Liver (tissue), 8 donors: ENCODE measurements at regions not wholly inside any gene's neighbourhood (a gene's known extent, or its start where the extent isn't known, plus 50 kb on each side); places are given as distances from the start of the nearest gene placed in this dataset.

Experiments used
- DNase-seq: peaks from one replicate; pipeline ENCODE4 v3.0.0-alpha.2; 2017; ENCODE audit warnings: low spot score
- H3K27ac ChIP-seq, 2 donors: one replicate each; pipeline ENCODE4 v1.7.0; 2013; ENCODE audit warnings: inconsistent platforms in 2 of 2, low read length in 2 of 2, control low read depth in 1 of 2, low read depth in 1 of 2, mild to moderate bottlenecking in 1 of 2
- H3K27me3 ChIP-seq, 4 donors: one replicate each; pipeline versions ENCODE4 v1.6.1 to v1.7.0; 2013; ENCODE audit warnings: low read length in 3 of 4, inconsistent platforms in 1 of 4, mild to moderate bottlenecking in 1 of 4, moderate library complexity in 1 of 4; ENCODE audit not compliant: control insufficient read depth in 4 of 4, insufficient read depth in 4 of 4
- H3K36me3 ChIP-seq, 4 donors: one replicate each; pipeline versions ENCODE4 v1.6.1 to v1.7.0; 2013; ENCODE audit warnings: low read length in 3 of 4, mild to moderate bottlenecking in 3 of 4, low read depth in 1 of 4, moderate library complexity in 1 of 4; ENCODE audit not compliant: control insufficient read depth in 4 of 4, insufficient read depth in 3 of 4
- H3K4me1 ChIP-seq, 4 donors: one replicate each; pipeline versions ENCODE4 v1.6.1 to v1.7.0; 2013; ENCODE audit warnings: low read length in 3 of 4, mild to moderate bottlenecking in 3 of 4, moderate library complexity in 1 of 4; ENCODE audit not compliant: control insufficient read depth in 4 of 4, insufficient read depth in 4 of 4
- H3K4me3 ChIP-seq, 3 donors: one replicate each; pipeline versions ENCODE4 v1.6.1 to v1.7.0; 2013; ENCODE audit warnings: low read length in 3 of 3, control low read depth in 1 of 3, low read depth in 1 of 3, mild to moderate bottlenecking in 1 of 3
- H3K9ac ChIP-seq, 2 donors: one replicate each; pipeline ENCODE4 v1.7.0; 2013; ENCODE audit warnings: low read length in 2 of 2, mild to moderate bottlenecking in 2 of 2, moderate library complexity in 2 of 2, control low read depth in 1 of 2, low read depth in 1 of 2
- H3K9me3 ChIP-seq, 4 donors: one replicate each; pipeline versions ENCODE4 v1.6.1 to v1.7.0; 2013; ENCODE audit warnings: low read length in 3 of 4; ENCODE audit not compliant: control insufficient read depth in 4 of 4
- FOXA1 ChIP-seq: IDR thresholded peaks from 2 replicates; pipeline ENCODE4 v1.6.1; 2016; ENCODE audit warnings: antibody characterized with exemption
- FOXA2 ChIP-seq: IDR thresholded peaks from 2 replicates; pipeline ENCODE4 v1.6.1; 2016; ENCODE audit warnings: antibody characterized with exemption
- GABPA ChIP-seq, 2 donors: IDR thresholded peaks in 1 of 2; conservative IDR thresholded peaks in 1 of 2; 2 replicates each; pipeline ENCODE4 v1.6.1; 2016; ENCODE audit warnings: antibody characterized with exemption in 2 of 2, mild to moderate bottlenecking in 1 of 2, moderate library complexity in 1 of 2
- HNF4A ChIP-seq, 2 donors: conservative IDR thresholded peaks; 2 replicates each; pipeline ENCODE4 v1.6.1; 2016; ENCODE audit warnings: antibody characterized with exemption in 2 of 2, mild to moderate bottlenecking in 2 of 2
- HNF4G ChIP-seq: IDR thresholded peaks from 2 replicates; pipeline ENCODE4 v1.6.1; 2016; ENCODE audit warnings: antibody characterized with exemption
- JUND ChIP-seq, 2 donors: IDR thresholded peaks; 2 replicates each; pipeline ENCODE4 v1.6.1; 2016; ENCODE audit warnings: antibody characterized with exemption in 2 of 2
- RAD21 ChIP-seq, 2 donors: IDR thresholded peaks; 2 replicates each; pipeline ENCODE4 v1.6.1; 2016; ENCODE audit warnings: antibody characterized with exemption in 2 of 2, mild to moderate bottlenecking in 2 of 2
- RXRA ChIP-seq, 2 donors: IDR thresholded peaks; 2 replicates each; pipeline ENCODE4 v1.6.1; 2017 to 2018; ENCODE audit warnings: antibody characterized with exemption in 2 of 2, mild to moderate bottlenecking in 1 of 2
- SP1 ChIP-seq: IDR thresholded peaks from 2 replicates; pipeline ENCODE4 v1.6.1; 2018; ENCODE audit warnings: antibody characterized with exemption, mild to moderate bottlenecking
- TAF1 ChIP-seq: conservative IDR thresholded peaks from 2 replicates; pipeline ENCODE4 v1.6.1; 2016; ENCODE audit warnings: antibody characterized with exemption, mild to moderate bottlenecking
- YY1 ChIP-seq: IDR thresholded peaks from 2 replicates; pipeline ENCODE4 v1.6.1; 2016; ENCODE audit warnings: antibody characterized with exemption, mild to moderate bottlenecking
- WGBS: extraction: QIAGEN DNeasy Blood & Tissue Kit; methylation state at CpG from one replicate; pipeline ENCODE4 v1.1.7; 2013; 5-methylcytosine and 5-hydroxymethylcytosine counted together
- TF ChIP-seq, protein P1 (sequence below): IDR thresholded peaks from 2 replicates; pipeline ENCODE4 v1.6.1; 2016; ENCODE audit warnings: antibody characterized with exemption
- TF ChIP-seq, protein P2 (sequence below): fragments of 150-350 bp; IDR thresholded peaks from 2 replicates; pipeline ENCODE4 v1.5.1; 2017; ENCODE audit warnings: improper control_type of control experiment, low read depth, low read length; ENCODE audit not compliant: missing input control
- TF ChIP-seq, protein P3 (sequence below): IDR thresholded peaks from 2 replicates; pipeline ENCODE4 v1.6.1; 2016; ENCODE audit warnings: antibody characterized with exemption
- TF ChIP-seq, protein P4 (sequence below): IDR thresholded peaks from 2 replicates; pipeline ENCODE4 v1.6.1; 2016; ENCODE audit warnings: antibody characterized with exemption, mild to moderate bottlenecking
- TF ChIP-seq, protein P5 (sequence below): IDR thresholded peaks from 2 replicates; pipeline ENCODE4 v1.6.1; 2016; ENCODE audit warnings: antibody characterized with exemption
- donor health status: healthy.
- donor health status: healthy.
- donor health status: healthy.
- donor health status: healthy.
- donor health status: healthy.

DNA sequence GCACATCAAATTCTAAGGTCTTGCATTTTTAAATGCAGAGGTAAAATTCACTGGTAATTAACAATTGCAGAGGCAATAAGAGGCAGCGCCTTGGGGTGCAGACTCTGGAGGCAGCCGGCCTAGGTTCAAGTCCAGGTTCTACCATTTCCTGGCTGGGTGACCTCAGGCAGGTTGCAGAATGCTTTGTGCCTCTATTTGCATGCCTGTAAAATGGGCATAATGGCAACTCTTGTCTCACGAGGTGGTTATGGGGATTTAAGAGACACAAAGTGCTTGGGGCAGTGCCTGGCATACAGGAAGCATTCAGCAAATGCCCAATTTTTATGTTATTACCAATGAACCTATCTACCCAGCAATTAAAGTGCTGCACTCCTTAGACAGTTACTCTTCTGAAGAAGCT is 180.0 kb upstream of the LHX5 start:
- DNase-seq = no peak
- Histone ChIP-seq H3K9me3 (peaks cover 4 to 14% (median 7%) of the 10 kb centered on the region in 4 donors), H3K4me1 (no peaks in the 10 kb centered on the region), H3K36me3 (no peaks in the 10 kb centered on the region), H3K4me3 (no peak overlapping the region), H3K9ac (no peak overlapping the region), H3K27me3 (peaks cover 0 to 6% (median 2%) of the 10 kb centered on the region in 4 donors), H3K27ac (no peak overlapping the region)
- no peak for TF ChIP-seq GABPA (IDR thresholded peaks at IDR 0.05 in 1 of 2, conservative IDR thresholded peaks at IDR 0.05 in 1 of 2)
- TF ChIP-seq, protein P1, sequence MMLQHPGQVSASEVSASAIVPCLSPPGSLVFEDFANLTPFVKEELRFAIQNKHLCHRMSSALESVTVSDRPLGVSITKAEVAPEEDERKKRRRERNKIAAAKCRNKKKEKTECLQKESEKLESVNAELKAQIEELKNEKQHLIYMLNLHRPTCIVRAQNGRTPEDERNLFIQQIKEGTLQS = no peak
- no peak for TF ChIP-seq HNF4G
- TF ChIP-seq, protein P2, sequence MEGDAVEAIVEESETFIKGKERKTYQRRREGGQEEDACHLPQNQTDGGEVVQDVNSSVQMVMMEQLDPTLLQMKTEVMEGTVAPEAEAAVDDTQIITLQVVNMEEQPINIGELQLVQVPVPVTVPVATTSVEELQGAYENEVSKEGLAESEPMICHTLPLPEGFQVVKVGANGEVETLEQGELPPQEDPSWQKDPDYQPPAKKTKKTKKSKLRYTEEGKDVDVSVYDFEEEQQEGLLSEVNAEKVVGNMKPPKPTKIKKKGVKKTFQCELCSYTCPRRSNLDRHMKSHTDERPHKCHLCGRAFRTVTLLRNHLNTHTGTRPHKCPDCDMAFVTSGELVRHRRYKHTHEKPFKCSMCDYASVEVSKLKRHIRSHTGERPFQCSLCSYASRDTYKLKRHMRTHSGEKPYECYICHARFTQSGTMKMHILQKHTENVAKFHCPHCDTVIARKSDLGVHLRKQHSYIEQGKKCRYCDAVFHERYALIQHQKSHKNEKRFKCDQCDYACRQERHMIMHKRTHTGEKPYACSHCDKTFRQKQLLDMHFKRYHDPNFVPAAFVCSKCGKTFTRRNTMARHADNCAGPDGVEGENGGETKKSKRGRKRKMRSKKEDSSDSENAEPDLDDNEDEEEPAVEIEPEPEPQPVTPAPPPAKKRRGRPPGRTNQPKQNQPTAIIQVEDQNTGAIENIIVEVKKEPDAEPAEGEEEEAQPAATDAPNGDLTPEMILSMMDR = no peak
- TF ChIP-seq, protein P3, sequence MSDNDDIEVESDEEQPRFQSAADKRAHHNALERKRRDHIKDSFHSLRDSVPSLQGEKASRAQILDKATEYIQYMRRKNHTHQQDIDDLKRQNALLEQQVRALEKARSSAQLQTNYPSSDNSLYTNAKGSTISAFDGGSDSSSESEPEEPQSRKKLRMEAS = no peak
- no peak for TF ChIP-seq SP1
- TF ChIP-seq, protein P4, sequence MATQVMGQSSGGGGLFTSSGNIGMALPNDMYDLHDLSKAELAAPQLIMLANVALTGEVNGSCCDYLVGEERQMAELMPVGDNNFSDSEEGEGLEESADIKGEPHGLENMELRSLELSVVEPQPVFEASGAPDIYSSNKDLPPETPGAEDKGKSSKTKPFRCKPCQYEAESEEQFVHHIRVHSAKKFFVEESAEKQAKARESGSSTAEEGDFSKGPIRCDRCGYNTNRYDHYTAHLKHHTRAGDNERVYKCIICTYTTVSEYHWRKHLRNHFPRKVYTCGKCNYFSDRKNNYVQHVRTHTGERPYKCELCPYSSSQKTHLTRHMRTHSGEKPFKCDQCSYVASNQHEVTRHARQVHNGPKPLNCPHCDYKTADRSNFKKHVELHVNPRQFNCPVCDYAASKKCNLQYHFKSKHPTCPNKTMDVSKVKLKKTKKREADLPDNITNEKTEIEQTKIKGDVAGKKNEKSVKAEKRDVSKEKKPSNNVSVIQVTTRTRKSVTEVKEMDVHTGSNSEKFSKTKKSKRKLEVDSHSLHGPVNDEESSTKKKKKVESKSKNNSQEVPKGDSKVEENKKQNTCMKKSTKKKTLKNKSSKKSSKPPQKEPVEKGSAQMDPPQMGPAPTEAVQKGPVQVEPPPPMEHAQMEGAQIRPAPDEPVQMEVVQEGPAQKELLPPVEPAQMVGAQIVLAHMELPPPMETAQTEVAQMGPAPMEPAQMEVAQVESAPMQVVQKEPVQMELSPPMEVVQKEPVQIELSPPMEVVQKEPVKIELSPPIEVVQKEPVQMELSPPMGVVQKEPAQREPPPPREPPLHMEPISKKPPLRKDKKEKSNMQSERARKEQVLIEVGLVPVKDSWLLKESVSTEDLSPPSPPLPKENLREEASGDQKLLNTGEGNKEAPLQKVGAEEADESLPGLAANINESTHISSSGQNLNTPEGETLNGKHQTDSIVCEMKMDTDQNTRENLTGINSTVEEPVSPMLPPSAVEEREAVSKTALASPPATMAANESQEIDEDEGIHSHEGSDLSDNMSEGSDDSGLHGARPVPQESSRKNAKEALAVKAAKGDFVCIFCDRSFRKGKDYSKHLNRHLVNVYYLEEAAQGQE = no peak
- TF ChIP-seq, protein P5, sequence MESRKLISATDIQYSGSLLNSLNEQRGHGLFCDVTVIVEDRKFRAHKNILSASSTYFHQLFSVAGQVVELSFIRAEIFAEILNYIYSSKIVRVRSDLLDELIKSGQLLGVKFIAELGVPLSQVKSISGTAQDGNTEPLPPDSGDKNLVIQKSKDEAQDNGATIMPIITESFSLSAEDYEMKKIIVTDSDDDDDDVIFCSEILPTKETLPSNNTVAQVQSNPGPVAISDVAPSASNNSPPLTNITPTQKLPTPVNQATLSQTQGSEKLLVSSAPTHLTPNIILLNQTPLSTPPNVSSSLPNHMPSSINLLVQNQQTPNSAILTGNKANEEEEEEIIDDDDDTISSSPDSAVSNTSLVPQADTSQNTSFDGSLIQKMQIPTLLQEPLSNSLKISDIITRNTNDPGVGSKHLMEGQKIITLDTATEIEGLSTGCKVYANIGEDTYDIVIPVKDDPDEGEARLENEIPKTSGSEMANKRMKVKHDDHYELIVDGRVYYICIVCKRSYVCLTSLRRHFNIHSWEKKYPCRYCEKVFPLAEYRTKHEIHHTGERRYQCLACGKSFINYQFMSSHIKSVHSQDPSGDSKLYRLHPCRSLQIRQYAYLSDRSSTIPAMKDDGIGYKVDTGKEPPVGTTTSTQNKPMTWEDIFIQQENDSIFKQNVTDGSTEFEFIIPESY = no peak
- TF ChIP-seq JUND (IDR thresholded peaks at IDR 0.05) = no peak
- no peak for TF ChIP-seq RXRA (IDR thresholded peaks at IDR 0.05)
- no peak for TF ChIP-seq FOXA2
- TF ChIP-seq RAD21 (IDR thresholded peaks at IDR 0.05) = no peak
- TF ChIP-seq YY1 = no peak
- TF ChIP-seq FOXA1 = no peak
- no peak for TF ChIP-seq TAF1
- WGBS = 72% methylated on average over 3 of the region's 3 CpGs

DNA sequence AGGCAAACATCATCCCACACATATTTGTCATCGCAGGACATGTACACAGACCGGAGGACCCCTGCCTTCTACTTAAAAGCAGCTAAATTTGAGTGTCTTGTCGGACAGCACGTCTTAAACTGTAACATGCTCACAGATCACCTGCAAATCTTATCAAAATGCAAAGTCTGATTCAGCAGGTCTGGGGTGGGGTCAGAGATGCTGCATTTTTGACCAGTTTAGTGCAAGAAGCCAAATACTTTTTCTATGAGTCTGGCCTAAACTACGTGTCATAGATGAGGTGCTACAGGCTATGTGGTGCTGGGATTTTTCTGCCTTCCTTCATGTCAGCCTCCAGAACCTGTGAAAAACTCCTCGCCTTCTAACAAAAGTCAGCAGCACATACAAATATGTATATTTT is 178.8 kb upstream of the LHX5 start:
- Histone ChIP-seq H3K9me3 (peaks cover 4 to 10% (median 6%) of the 10 kb centered on the region in 4 donors), H3K4me1 (no peaks in the 10 kb centered on the region), H3K27ac (no peak overlapping the region), H3K9ac (no peak overlapping the region), H3K36me3 (no peaks in the 10 kb centered on the region), H3K4me3 (no peak overlapping the region), H3K27me3 (peaks cover 3 to 10% (median 4%) of the 10 kb centered on the region in 4 donors)
- DNase-seq = no peak
- 66% methylated on average over 6 of the region's 6 CpGs for WGBS
- TF ChIP-seq RAD21 (IDR thresholded peaks at IDR 0.05) (no peak), GABPA (IDR thresholded peaks at IDR 0.05 in 1 of 2, conservative IDR thresholded peaks at IDR 0.05 in 1 of 2) (no peak), HNF4A (conservative IDR thresholded peaks at IDR 0.05) (no peak)
- TF ChIP-seq, protein P4 = no peak
